ENCODE measurements at regions not wholly inside any gene's neighbourhood (a gene's known extent, or its start where the extent isn't known, plus 50 kb on each side); places are given as distances from the start of the nearest gene placed in this dataset.
A peak's percentile ranks its signal among the peaks of the same experiment; 100 is the strongest.
"Not testable (repeated sequence)": the region's sequence is repeated elsewhere in the genome, so short reads cannot be mapped to it uniquely, and the experiment has no call there.

- H3K4me1 ChIP-seq (ENCODE audit: low read depth), result peaks cover 13% of the 10 kb centered on the region
- no peak for TF ChIP-seq CTCF (IDR thresholded peaks at IDR 0.05; ENCODE audit: low read depth, low read length)
- H3K4me3 ChIP-seq, result no peak overlapping the region
- H3K27me3 ChIP-seq, result peaks cover 6% of the 10 kb centered on the region
- H3K36me3 ChIP-seq, result no peaks in the 10 kb centered on the region
- H3K27ac ChIP-seq, result no peak overlapping the region
- no peaks in the 10 kb centered on the region for H3K9me3 ChIP-seq (ENCODE audit: low read depth)
- DNase-seq (ENCODE audit: low read depth in 1 of 2, low spot score in 1 of 2), result no peak
Observed at GRCh38 chr4:1582227-1582626, 101.9 kb downstream of the FAM53A start.

- H3K4me3 ChIP-seq, result not testable (repeated sequence)
Observed at GRCh38 chr4:1581164-1581894, 102.8 kb downstream of the FAM53A start.

GRCh38 chr4:1580692-1581012 lies 103.5 kb downstream of the FAM53A start:
- not testable (repeated sequence) for H3K4me3 ChIP-seq; DNase-seq (ENCODE audit: low read depth in 1 of 2, low spot score in 1 of 2); H3K36me3 ChIP-seq; H3K27ac ChIP-seq; H3K9me3 ChIP-seq (ENCODE audit: low read depth); H3K27me3 ChIP-seq
- peaks cover 15% of the 10 kb centered on the region for H3K4me1 ChIP-seq (ENCODE audit: low read depth)

More at GRCh38 chr4:1581164-1581894, 102.8 kb downstream of the FAM53A start:
- H3K27me3 ChIP-seq; H3K27ac ChIP-seq; H3K36me3 ChIP-seq; H3K9me3 ChIP-seq (ENCODE audit: low read depth): not testable (repeated sequence)
- peak; percentile 84 to 96 for DNase-seq (ENCODE audit: low read depth in 1 of 2, low spot score in 1 of 2)
- H3K4me1 ChIP-seq (ENCODE audit: low read depth), result peaks cover 15% of the 10 kb centered on the region

- no peak for TF ChIP-seq CTCF (IDR thresholded peaks at IDR 0.05; ENCODE audit: low read depth, low read length)
- Histone ChIP-seq H3K27me3 (peaks cover 6% of the 10 kb centered on the region), H3K4me1 (ENCODE audit: low read depth) (peaks cover 15% of the 10 kb centered on the region), H3K4me3 (peak overlapping the region; percentile 42), H3K36me3 (no peaks in the 10 kb centered on the region), H3K9me3 (ENCODE audit: low read depth) (no peaks in the 10 kb centered on the region), H3K27ac (no peak overlapping the region)
- peak; percentile 88 to 97 for DNase-seq (ENCODE audit: low read depth in 1 of 2, low spot score in 1 of 2)
Observed at GRCh38 chr4:1579901-1580691, 104.0 kb downstream of the FAM53A start.

DNA sequence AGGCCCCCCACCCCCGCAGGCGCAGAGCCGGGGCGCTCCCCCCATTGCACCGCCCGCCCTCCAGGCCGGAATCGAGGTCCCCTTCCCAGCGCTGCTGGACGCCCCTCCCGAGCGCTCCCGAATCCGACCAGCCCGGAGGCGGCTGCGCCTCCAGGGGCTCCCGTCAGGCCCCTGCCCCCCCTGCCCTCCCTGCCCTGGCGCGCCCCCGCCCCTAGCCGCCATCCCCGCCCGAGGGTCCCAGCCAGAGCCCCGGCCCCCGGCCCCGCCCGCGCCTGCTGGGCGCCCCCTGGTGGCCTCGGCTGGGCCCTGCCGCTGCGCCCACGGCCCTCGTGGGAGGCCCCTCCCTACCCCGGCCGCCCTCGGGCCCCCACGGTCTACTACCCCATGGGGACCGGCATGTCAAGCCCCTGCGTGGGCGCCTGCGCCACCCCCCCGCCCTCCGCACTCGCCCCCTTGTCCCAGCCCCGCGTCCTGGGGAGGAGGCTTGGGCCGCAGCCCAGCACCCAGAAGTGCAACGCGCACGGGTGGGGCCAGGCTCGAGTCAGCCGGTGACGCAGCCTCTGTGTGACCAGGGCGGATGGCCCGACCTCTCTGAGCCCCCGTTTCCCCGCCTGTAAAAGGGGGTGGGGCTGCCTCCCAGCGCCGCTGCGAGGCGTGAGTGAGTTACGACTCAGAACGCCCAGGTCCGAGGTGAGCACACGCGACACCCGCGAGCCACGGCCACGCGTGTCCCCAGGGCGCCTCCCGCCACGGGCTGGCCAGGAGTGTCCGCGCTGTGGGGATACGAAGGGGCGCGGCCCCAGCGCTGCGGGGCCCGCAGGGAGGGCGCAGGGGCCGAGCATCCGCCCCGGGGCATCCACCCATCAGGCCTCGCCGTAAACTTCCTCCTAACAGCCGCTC lies 104.9 kb downstream of the FAM53A start:
- Histone ChIP-seq H3K4me3 (peak overlapping the region; percentile 42), H3K27ac (no peak overlapping the region), H3K9me3 (ENCODE audit: low read depth) (no peaks in the 10 kb centered on the region), H3K27me3 (peaks cover 6% of the 10 kb centered on the region), H3K4me1 (ENCODE audit: low read depth) (peaks cover 15% of the 10 kb centered on the region), H3K36me3 (no peaks in the 10 kb centered on the region)
- TF ChIP-seq CTCF (IDR thresholded peaks at IDR 0.05; ENCODE audit: low read depth, low read length), result peak; percentile 19
- peak; percentile 39 to 83 for DNase-seq (ENCODE audit: low read depth in 1 of 2, low spot score in 1 of 2)

DNA sequence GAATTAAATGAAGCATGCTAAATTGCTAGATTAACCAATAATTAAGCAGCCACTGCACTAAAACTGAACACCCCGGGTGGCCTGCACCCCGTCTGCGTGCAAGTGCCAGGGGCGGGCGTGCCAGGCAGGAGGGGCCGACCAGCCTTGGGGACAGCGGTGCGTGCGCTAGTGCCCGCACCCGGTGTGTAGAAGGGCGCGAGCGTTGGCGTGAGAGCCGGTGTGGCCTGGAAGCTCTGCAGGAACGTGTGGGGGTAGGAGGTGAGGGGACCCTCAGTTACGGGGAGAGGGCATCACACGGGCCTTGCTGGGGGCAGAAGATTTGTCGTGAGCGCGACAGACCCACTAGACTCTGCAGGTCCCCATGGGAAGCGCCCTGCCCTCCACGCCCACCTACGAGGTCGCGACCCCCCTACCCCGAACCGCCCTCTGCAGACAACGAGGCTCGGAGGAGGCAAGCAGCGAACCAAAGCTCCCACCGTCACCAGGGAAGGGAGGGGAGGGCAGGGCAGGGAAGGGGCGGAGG lies 105.8 kb downstream of the FAM53A start:
- peak in 1 of 2 donors; percentile 42 for DNase-seq (ENCODE audit: low read depth in 1 of 2, low spot score in 1 of 2)
- Histone ChIP-seq H3K9me3 (ENCODE audit: low read depth) (no peaks in the 10 kb centered on the region), H3K4me3 (no peak overlapping the region), H3K27me3 (peaks cover 6% of the 10 kb centered on the region), H3K27ac (peak overlapping the region; percentile 30), H3K36me3 (no peaks in the 10 kb centered on the region), H3K4me1 (ENCODE audit: low read depth) (peaks cover 15% of the 10 kb centered on the region)
- TF ChIP-seq CTCF (IDR thresholded peaks at IDR 0.05; ENCODE audit: low read depth, low read length), result no peak

Measured in cardiac muscle cell (in vitro differentiated cells and primary cell).